AG04449 (cell line): ENCODE measurements at regions not wholly inside any gene's neighbourhood (a gene's known extent, or its start where the extent isn't known, plus 50 kb on each side); places are given as distances from the start of the nearest gene placed in this dataset.

Experiments used
- CTCF ChIA-PET: fragments of 350-600 bp; formaldehyde crosslinking; extraction: SDS; loops from one replicate; lab custom pipeline; 2021; ENCODE audit warnings: antibody characterized with exemption; lab: Yijun Ruan, JAX
- POLR2A ChIA-PET: fragments of 400-600, 350-600 bp; formaldehyde crosslinking; extraction: SDS; loops from one replicate; lab custom pipeline; 2020; ENCODE audit warnings: antibody characterized with exemption, inconsistent platforms; lab: Yijun Ruan, JAX
- DNase-seq: peaks from one replicate; pipeline ENCODE4 v3.0.0-alpha.2; 2010; ENCODE audit warnings: low read depth, low spot score
- H3K4me3 ChIP-seq: 2 replicates; pipeline ENCODE4 v1.5.1; 2011; ENCODE audit warnings: low read depth, mild to moderate bottlenecking, control low read depth, low read length
- CTCF ChIP-seq: IDR thresholded peaks from one replicate; pipeline ENCODE4 v1.5.1; 2011; ENCODE audit warnings: mild to moderate bottlenecking, moderate library complexity, low read length, control low read depth, inconsistent platforms; ENCODE audit not compliant: insufficient read depth; ENCODE audit errors: missing control alignments

DNA sequence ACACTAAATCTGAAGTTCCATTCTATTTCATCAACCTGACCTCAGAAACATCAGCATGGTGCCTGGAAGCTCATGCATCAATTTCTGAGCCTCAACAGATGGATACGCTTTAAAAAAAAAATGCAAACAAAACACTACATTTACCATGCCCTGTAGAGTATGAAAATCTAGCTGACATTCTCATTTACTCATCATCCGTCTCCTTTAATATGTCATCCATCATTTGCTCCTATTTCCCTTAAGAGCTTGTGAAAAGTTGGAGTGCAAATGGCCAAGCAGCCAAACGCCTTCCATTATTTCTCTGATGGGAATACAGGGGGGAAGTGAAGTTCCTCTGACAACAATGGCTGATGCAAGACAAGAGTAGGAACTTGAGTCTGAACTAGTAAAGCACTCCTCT lies 295.0 kb downstream of the TGFB2 start:
- no peak overlapping the region for H3K4me3 ChIP-seq
- no peak for TF ChIP-seq CTCF
- CTCF ChIA-PET = no interaction called here
- POLR2A ChIA-PET = no interaction called here
- no peak for DNase-seq

GRCh38 chr1:218642033-218642948 lies 297.2 kb downstream of the TGFB2 start:
- H3K4me3 ChIP-seq = no peak overlapping the region
- ChIA-PET POLR2A (no interaction called here), CTCF (interaction anchor here (1.3 kb wide), 1 partner anchor 12 kb away, joined by 4 read pairs; no protein-coding TSS in a partner anchor)
- TF ChIP-seq CTCF = no peak
- no peak for DNase-seq

GRCh38 chr1:218643281-218643680 lies 298.1 kb downstream of the TGFB2 start:
- ChIA-PET POLR2A (no interaction called here), CTCF (no interaction called here)
- no peak for TF ChIP-seq CTCF
- H3K4me3 ChIP-seq = no peak overlapping the region
- no peak for DNase-seq

DNA sequence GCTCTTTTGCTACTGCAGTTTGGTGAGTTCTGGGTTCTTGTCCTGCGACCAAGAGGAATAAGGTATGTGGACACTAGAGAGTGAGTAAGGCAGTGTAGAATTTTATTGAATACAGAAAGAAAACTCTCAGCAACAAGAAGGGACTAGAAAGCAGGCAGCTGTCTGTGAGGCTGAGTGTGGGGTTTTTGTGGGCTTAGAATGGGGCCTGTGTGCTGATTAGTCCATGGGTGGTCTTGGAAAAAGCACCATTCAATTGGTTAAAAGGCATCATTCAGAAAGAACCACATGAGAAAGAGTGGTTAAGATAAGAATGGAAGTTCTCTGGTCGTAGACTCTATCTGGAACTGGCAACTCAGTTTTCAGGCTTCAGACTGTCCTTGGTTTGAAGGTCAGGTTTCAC lies 298.8 kb downstream of the TGFB2 start:
- no peak for DNase-seq
- no peak for TF ChIP-seq CTCF
- no peak overlapping the region for H3K4me3 ChIP-seq
- ChIA-PET CTCF (no interaction called here), POLR2A (no interaction called here)

DNA sequence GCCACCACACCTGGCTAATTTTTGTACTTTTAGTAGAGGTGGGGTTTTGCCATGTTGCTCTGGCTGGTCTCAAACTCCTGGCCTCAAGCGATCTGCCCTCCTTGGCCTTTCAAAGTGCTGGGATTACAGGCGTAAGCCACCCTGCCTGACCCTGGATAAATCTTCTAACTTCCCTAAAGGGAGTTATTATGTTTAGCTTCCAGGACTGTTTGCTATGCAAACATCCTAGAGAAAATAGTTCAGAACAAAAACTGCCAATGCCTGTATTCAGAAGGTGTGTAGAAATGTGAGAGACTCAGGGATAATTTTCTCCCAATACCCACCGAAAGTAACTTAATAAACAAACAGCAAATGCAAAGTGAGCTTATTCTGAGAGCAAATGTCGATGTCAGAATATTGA lies 301.2 kb downstream of the TGFB2 start:
- TF ChIP-seq CTCF = no peak
- ChIA-PET CTCF (no interaction called here), POLR2A (no interaction called here)
- no peak for DNase-seq
- no peak overlapping the region for H3K4me3 ChIP-seq

- DNase-seq = no peak
- no peak overlapping the region for H3K4me3 ChIP-seq
- TF ChIP-seq CTCF = no peak
- POLR2A ChIA-PET = interaction anchor here (0.6 kb wide), 1 partner anchor 1270 kb away, joined by 3 read pairs; no protein-coding TSS in a partner anchor
- CTCF ChIA-PET = interaction anchor here (0.6 to 1.2 kb wide), 2 partner anchors 26 to 311 kb away, joined by 3 read pairs; partner anchors contain the start of gene TGFB2
These were observed 311.3 kb downstream of the TGFB2 start for GRCh38 chr1:218656301-218657037.
